Smooth muscle cell (in vitro differentiated cells): ENCODE measurements at regions not wholly inside any gene's neighbourhood (a gene's known extent, or its start where the extent isn't known, plus 50 kb on each side); places are given as distances from the start of the nearest gene placed in this dataset.

Source experiments
- DNase-seq: peaks from one replicate; lab custom pipeline; 2025; ENCODE audit not compliant: unreplicated experiment; lab: John Stamatoyannopoulos, UW
- H2AFZ ChIP-seq: fragments of 200-600 bp; sonication (generic); 2 replicates; pipeline ENCODE4 v1.6.0; 2016; ENCODE audit warnings: antibody characterized with exemption, low read depth, mild to moderate bottlenecking
- H3F3A ChIP-seq: fragments of 200-600 bp; sonication (generic); 2 replicates; pipeline ENCODE4 v1.6.0; 2017; ENCODE audit warnings: antibody characterized with exemption, low read depth
- H3K27ac ChIP-seq: fragments of 200-600 bp; sonication (generic); 2 replicates; pipeline ENCODE4 v1.5.1; 2016; ENCODE audit warnings: low read depth, mild to moderate bottlenecking
- H3K27me3 ChIP-seq: fragments of 200-600 bp; sonication (generic); 2 replicates; pipeline ENCODE4 v1.6.1; 2016; ENCODE audit warnings: low read depth, mild to moderate bottlenecking
- H3K36me3 ChIP-seq: fragments of 200-600 bp; sonication (generic); 2 replicates; pipeline ENCODE4 v1.5.1; 2016; ENCODE audit warnings: low read depth
- H3K4me1 ChIP-seq: fragments of 200-600 bp; sonication (generic); 2 replicates; pipeline ENCODE4 v1.5.1; 2016; ENCODE audit warnings: low read depth
- H3K4me2 ChIP-seq: fragments of 200-600 bp; sonication (generic); 2 replicates; pipeline ENCODE4 v1.6.0; 2016; ENCODE audit warnings: mild to moderate bottlenecking
- H3K4me3 ChIP-seq: fragments of 200-600 bp; sonication (generic); 2 replicates; pipeline ENCODE4 v1.5.1; 2016; ENCODE audit warnings: mild to moderate bottlenecking
- H3K79me2 ChIP-seq: fragments of 200-600 bp; sonication (generic); 2 replicates; pipeline ENCODE4 v1.6.0; 2016; ENCODE audit warnings: low read depth, mild to moderate bottlenecking
- H3K9ac ChIP-seq: fragments of 200-600 bp; sonication (generic); 2 replicates; pipeline ENCODE4 v1.6.0; 2016; ENCODE audit warnings: low read depth
- H3K9me3 ChIP-seq: fragments of 200-600 bp; sonication (generic); replicated peaks from 2 replicates; pipeline ENCODE4 v1.5.1; 2016; ENCODE audit warnings: low read depth
- H4K20me1 ChIP-seq: fragments of 200-600 bp; sonication (generic); 2 replicates; pipeline ENCODE4 v1.6.0; 2016; ENCODE audit warnings: low read depth
- CTCF ChIP-seq: fragments of 200-600 bp; sonication (generic); IDR thresholded peaks from 2 replicates; pipeline ENCODE4 v1.5.1; 2017; ENCODE audit warnings: borderline replicate concordance, mild to moderate bottlenecking, antibody characterized with exemption; ENCODE audit not compliant: insufficient read depth, poor library complexity, severe bottlenecking
- WGBS: methylation state at CpG from one replicate; pipeline ENCODE4 v1.1.7; 2016; ENCODE audit warnings: low lambda C conversion rate; 5-methylcytosine and 5-hydroxymethylcytosine counted together

- H3K9ac ChIP-seq, result no peak overlapping the region
- no peaks in the 10 kb centered on the region for H3F3A ChIP-seq
- no peak for DNase-seq
- H3K9me3 ChIP-seq, result no peaks in the 10 kb centered on the region
- H3K27ac ChIP-seq, result no peak overlapping the region
- H2AFZ ChIP-seq, result no peak overlapping the region
- no peaks in the 10 kb centered on the region for H3K27me3 ChIP-seq
- no peak for TF ChIP-seq CTCF
- H3K4me3 ChIP-seq, result no peak overlapping the region
- peaks cover 28% of the 10 kb centered on the region for H3K4me1 ChIP-seq
- H3K4me2 ChIP-seq, result no peak overlapping the region
- H3K36me3 ChIP-seq, result no peaks in the 10 kb centered on the region
- no peaks in the 10 kb centered on the region for H4K20me1 ChIP-seq
- H3K79me2 ChIP-seq, result no peaks in the 10 kb centered on the region
- 65% methylated on average over 1 of the region's 1 CpG for WGBS
Measured at GRCh38 chr12:60980558-60980957, 1279.6 kb upstream of the USP15 start.

GRCh38 chr12:60981473-60981872 lies 1278.7 kb upstream of the USP15 start:
- no peak overlapping the region for H2AFZ ChIP-seq
- H3K4me2 ChIP-seq, result no peak overlapping the region
- H3K9me3 ChIP-seq, result no peaks in the 10 kb centered on the region
- H3K27ac ChIP-seq, result no peak overlapping the region
- no peak overlapping the region for H3K9ac ChIP-seq
- TF ChIP-seq CTCF, result no peak
- no peaks in the 10 kb centered on the region for H3K79me2 ChIP-seq
- H3K36me3 ChIP-seq, result no peaks in the 10 kb centered on the region
- no peaks in the 10 kb centered on the region for H4K20me1 ChIP-seq
- no peak for DNase-seq
- 29% methylated on average over 2 of the region's 2 CpGs for WGBS
- no peaks in the 10 kb centered on the region for H3F3A ChIP-seq
- no peak overlapping the region for H3K4me3 ChIP-seq
- H3K4me1 ChIP-seq, result peaks cover 28% of the 10 kb centered on the region
- H3K27me3 ChIP-seq, result no peaks in the 10 kb centered on the region

GRCh38 chr12:60992087-60992486 lies 1268.1 kb upstream of the USP15 start:
- no peak for DNase-seq
- H3K36me3 ChIP-seq, result no peaks in the 10 kb centered on the region
- no peaks in the 10 kb centered on the region for H3K9me3 ChIP-seq
- H2AFZ ChIP-seq, result no peak overlapping the region
- no peak overlapping the region for H3K4me3 ChIP-seq
- no peaks in the 10 kb centered on the region for H3K79me2 ChIP-seq
- H3K27ac ChIP-seq, result no peak overlapping the region
- H3K4me2 ChIP-seq, result no peak overlapping the region
- TF ChIP-seq CTCF, result no peak
- H3K27me3 ChIP-seq, result no peaks in the 10 kb centered on the region
- WGBS, result 93% methylated on average over 2 of the region's 2 CpGs
- no peaks in the 10 kb centered on the region for H3F3A ChIP-seq
- no peaks in the 10 kb centered on the region for H3K4me1 ChIP-seq
- H4K20me1 ChIP-seq, result no peaks in the 10 kb centered on the region
- no peak overlapping the region for H3K9ac ChIP-seq

GRCh38 chr12:60995256-60995825 lies 1264.9 kb upstream of the USP15 start:
- Histone ChIP-seq H3K27ac (no peak overlapping the region), H3K4me3 (no peak overlapping the region), H3K9me3 (no peaks in the 10 kb centered on the region), H3K36me3 (no peaks in the 10 kb centered on the region), H3F3A (no peaks in the 10 kb centered on the region), H3K27me3 (no peaks in the 10 kb centered on the region), H3K4me1 (no peaks in the 10 kb centered on the region), H3K79me2 (no peaks in the 10 kb centered on the region), H3K9ac (no peak overlapping the region), H3K4me2 (no peak overlapping the region), H2AFZ (no peak overlapping the region), H4K20me1 (no peaks in the 10 kb centered on the region)
- 82% methylated on average over 1 of the region's 1 CpG for WGBS
- DNase-seq, result no peak
- TF ChIP-seq CTCF, result no peak
